IMR-90 (cell line): ENCODE measurements at regions not wholly inside any gene's neighbourhood (a gene's known extent, or its start where the extent isn't known, plus 50 kb on each side); places are given as distances from the start of the nearest gene placed in this dataset.
A peak's percentile ranks its signal among the peaks of the same experiment; 100 is the strongest.

Source experiments
- ATAC-seq: fragments of 200-7000 bp; cut with Tn5 transposase; 2 replicates; pipeline ENCODE4 v1.9.1; 2020; ENCODE audit warnings: low read depth, mild to moderate bottlenecking, moderate library complexity
- BruUV-seq: library from RNA; stranded (reverse); fragments of 400-500 nt; replicated peaks from 2 replicates; lab custom pipeline; 2021; lab: Mats Ljungman, UMichigan
- CTCF ChIA-PET: fragments of 300-600 bp; formaldehyde crosslinking; extraction: SDS; loops from one replicate; lab custom pipeline; 2021; ENCODE audit warnings: antibody characterized with exemption; lab: Yijun Ruan, JAX
- POLR2A ChIA-PET: fragments of 300-600 bp; sonication (Branson Sonifier 250); formaldehyde crosslinking; loops from one replicate; lab custom pipeline; 2022; ENCODE audit warnings: antibody characterized with exemption; ENCODE audit not compliant: unreplicated experiment; lab: Charles Lee
- DNase-seq: peaks from one replicate; pipeline ENCODE4 v3.0.0; 2013
- H2AFZ ChIP-seq: replicated peaks from 2 replicates; pipeline ENCODE3; 2013; ENCODE audit warnings: low read length, mild to moderate bottlenecking; ENCODE audit not compliant: poor library complexity
- H2AK5ac ChIP-seq: 2 replicates; pipeline ENCODE4 v1.6.1; 2013; ENCODE audit warnings: low read depth, low read length, inconsistent platforms
- H2AK9ac ChIP-seq: replicated peaks from 2 replicates; pipeline ENCODE3; 2013; ENCODE audit warnings: mild to moderate bottlenecking, low read depth, low read length, moderate library complexity; ENCODE audit not compliant: poor library complexity
- H2BK120ac ChIP-seq: 2 replicates; pipeline ENCODE4 v1.6.1; 2013; ENCODE audit warnings: low read depth, low read length, inconsistent platforms
- H2BK15ac ChIP-seq: 3 replicates; pipeline ENCODE4 v1.6.1; 2013; ENCODE audit warnings: low read depth, low read length, inconsistent platforms
- H2BK20ac ChIP-seq: 2 replicates; pipeline ENCODE4 v1.6.1; 2013; ENCODE audit warnings: low read depth, mild to moderate bottlenecking, inconsistent platforms, low read length, moderate library complexity
- H2BK5ac ChIP-seq: 2 replicates; pipeline ENCODE4 v1.6.1; 2013; ENCODE audit warnings: mild to moderate bottlenecking, low read depth, low read length, inconsistent platforms; ENCODE audit not compliant: poor library complexity, severe bottlenecking
- H3K14ac ChIP-seq: replicated peaks from 2 replicates; pipeline ENCODE4 v1.6.1; 2013; ENCODE audit warnings: low read depth, low read length, inconsistent platforms
- H3K18ac ChIP-seq: 2 replicates; pipeline ENCODE4 v1.6.1; 2013; ENCODE audit warnings: low read depth, low read length, control low read depth
- H3K23ac ChIP-seq: 2 replicates; pipeline ENCODE4 v1.6.1; 2013; ENCODE audit warnings: low read depth, low read length, inconsistent platforms
- H3K27ac ChIP-seq: 2 replicates; pipeline ENCODE4 v1.5.1; 2013; ENCODE audit warnings: mild to moderate bottlenecking, control low read depth, low read length; ENCODE audit not compliant: insufficient read depth
- H3K27me3 ChIP-seq: 2 replicates; pipeline ENCODE4 v1.6.1; 2013; ENCODE audit warnings: low read length; ENCODE audit not compliant: control insufficient read depth, insufficient read depth
- H3K36me3 ChIP-seq: 2 replicates; pipeline ENCODE4 v1.6.1; 2013; ENCODE audit warnings: low read length, mixed read lengths; ENCODE audit not compliant: control insufficient read depth, insufficient read depth
- H3K4ac ChIP-seq: 2 replicates; pipeline ENCODE4 v1.6.1; 2013; ENCODE audit warnings: low read depth, low read length, inconsistent platforms
- H3K4me1 ChIP-seq: 2 replicates; pipeline ENCODE4 v1.6.1; 2013; ENCODE audit warnings: low read length, mixed read lengths; ENCODE audit not compliant: control insufficient read depth, insufficient read depth
- H3K4me2 ChIP-seq: 2 replicates; pipeline ENCODE4 v1.6.1; 2013; ENCODE audit warnings: low read depth, mild to moderate bottlenecking, control low read depth, low read length, moderate library complexity
- H3K4me3 ChIP-seq: 2 replicates; pipeline ENCODE4 v1.5.1; 2013; ENCODE audit warnings: low read depth, mild to moderate bottlenecking, control low read depth, low read length, moderate library complexity; ENCODE audit not compliant: insufficient read depth
- H3K56ac ChIP-seq: 2 replicates; pipeline ENCODE4 v1.6.1; 2013; ENCODE audit warnings: low read length, inconsistent platforms; ENCODE audit not compliant: insufficient read depth; ENCODE audit errors: extremely low read depth
- H3K79me1 ChIP-seq, 2 experiments: 2 replicates each; pipeline ENCODE4 v1.6.1; 2013; ENCODE audit warnings: low read length in 2 of 2, inconsistent platforms in 1 of 2, low read depth in 1 of 2
- H3K9ac ChIP-seq: 2 replicates; pipeline ENCODE4 v1.6.1; 2013; ENCODE audit warnings: low read depth, low read length, control low read depth
- H3K9me1 ChIP-seq: 2 replicates; pipeline ENCODE4 v1.6.1; 2013; ENCODE audit warnings: low read length, inconsistent platforms; ENCODE audit not compliant: insufficient read depth
- H3K9me3 ChIP-seq: 2 replicates; pipeline ENCODE4 v1.6.1; 2013; ENCODE audit warnings: low read length; ENCODE audit not compliant: control insufficient read depth, insufficient read depth
- H4K20me1 ChIP-seq: 2 replicates; pipeline ENCODE4 v1.6.1; 2013; ENCODE audit warnings: low read length, inconsistent platforms; ENCODE audit not compliant: insufficient read depth
- H4K5ac ChIP-seq: 2 replicates; pipeline ENCODE4 v1.6.1; 2013; ENCODE audit warnings: mild to moderate bottlenecking, low read depth, low read length, control low read depth
- H4K8ac ChIP-seq, 2 experiments: 2 replicates each; pipeline ENCODE4 v1.6.1; 2013; ENCODE audit warnings: low read depth in 2 of 2, low read length in 2 of 2, control low read depth in 1 of 2, inconsistent platforms in 1 of 2
- H4K91ac ChIP-seq: 2 replicates; pipeline ENCODE4 v1.6.1; 2013; ENCODE audit warnings: low read depth, low read length, inconsistent platforms; ENCODE audit not compliant: insufficient read depth
- CEBPB ChIP-seq: IDR thresholded peaks from 2 replicates; pipeline ENCODE4 v1.6.1; 2012; ENCODE audit warnings: low read depth, low read length, improper control_type of control experiment
- RCOR1 ChIP-seq: IDR thresholded peaks from 2 replicates; pipeline ENCODE4 v1.6.1; 2012; ENCODE audit warnings: mild to moderate bottlenecking, low read length, improper control_type of control experiment; ENCODE audit not compliant: insufficient replicate concordance
- RFX5 ChIP-seq: IDR thresholded peaks from 2 replicates; pipeline ENCODE4 v1.8.0; 2012; ENCODE audit warnings: low read depth, mild to moderate bottlenecking, low read length, moderate library complexity
- WGBS, 2 experiments: methylation state at CpG; one replicate each; pipeline versions ENCODE4 v1.1.5 to v1.1.7; 2013; ENCODE audit warnings: missing lambda C conversion rate in 2 of 2; ENCODE audit not compliant: insufficient read length in 1 of 2; ENCODE audit errors: extremely low coverage in 2 of 2; 5-methylcytosine and 5-hydroxymethylcytosine counted together
- dilution Hi-C: fragments of 300-500 bp; cut with HindIII; formaldehyde crosslinking; loops from one replicate; pipeline ENCODE4 v1.14.3; 2018; ENCODE audit warnings: low sequenced_read_pairs; ENCODE audit not compliant: unreplicated experiment
- in situ Hi-C: fragments of 300-500 bp; cut with MboI; formaldehyde crosslinking; loops from 3 replicates; pipeline ENCODE4 v1.14.3; 2019; ENCODE audit warnings: low sequenced_read_pairs, inconsistent platforms, mixed read lengths
- intact Hi-C: fragments of 100-400 bp; cut with micrococcal nuclease; formaldehyde crosslinking; loops from 2 replicates; pipeline ENCODE4 v1.10.0; 2022

DNA sequence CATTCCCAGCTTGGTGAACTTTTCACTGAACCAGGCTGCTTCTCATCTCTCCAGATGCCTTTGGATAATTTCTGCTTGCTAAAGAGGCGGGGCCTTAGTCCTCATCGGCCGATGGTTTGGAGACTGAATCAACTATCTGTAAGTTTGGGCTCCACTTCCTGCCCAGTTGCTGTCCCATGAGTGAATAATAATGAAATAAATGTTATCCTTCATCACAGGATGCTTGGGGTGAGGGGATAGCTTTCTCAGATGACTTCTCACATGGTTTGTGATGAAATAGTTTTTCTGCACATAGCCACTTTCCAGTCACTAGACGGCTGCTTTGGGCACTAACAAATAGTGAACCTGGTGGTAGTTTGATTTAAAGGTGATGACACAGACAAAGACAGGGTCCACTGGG lies 376.6 kb upstream of the TRIB2 start:
- no CpG with 5 or more reads among the region's 4 CpGs for WGBS, 2 experiments
- CTCF ChIA-PET: no interaction called here
- peak; percentile 87 for DNase-seq

More for the DNA sequence above, 376.6 kb upstream of the TRIB2 start:
- dilution Hi-C loops: no loop called here
- Histone ChIP-seq H3K4ac (0 out of 2 replicates have a peak overlapping the region, but pooled peaks have one; percentile 66), H3K18ac (peak overlapping the region; percentile 87), H3K27ac (peak overlapping the region; percentile 25; the same call in 1 of the 2 replicates), H3K4me1 (peaks cover 3% of the 10 kb centered on the region), H2AFZ (peak overlapping the region; percentile 63), H2BK120ac (peak overlapping the region; percentile 78; the same call in 1 of the 2 replicates), H4K8ac (peak overlapping the region in 1 of 2 experiments; percentile 67; a peak in 2 of 4 replicates), H3K27me3 (no peaks in the 10 kb centered on the region), H3K9me1 (no peaks in the 10 kb centered on the region), H4K91ac (no peak overlapping the region), H4K5ac (peak overlapping the region; percentile 82), H3K36me3 (no peaks in the 10 kb centered on the region), H2AK9ac (no peak overlapping the region), H2AK5ac (no peak overlapping the region), H2BK15ac (0 out of 3 replicates have a peak overlapping the region, but pooled peaks have one; percentile 71), H3K79me1 (no peaks in the 10 kb centered on the region), H3K14ac (peak overlapping the region; percentile 81), H3K4me2 (peak overlapping the region; percentile 46; the same call in 1 of the 2 replicates), H3K23ac (peak overlapping the region; percentile 20; the same call in 1 of the 2 replicates), H2BK5ac (no peak overlapping the region), H2BK20ac (peak overlapping the region; percentile 42; the same call in 1 of the 2 replicates), H4K20me1 (no peaks in the 10 kb centered on the region), H3K9ac (no peak overlapping the region), H3K4me3 (no peak overlapping the region), H3K56ac (no peak overlapping the region), H3K9me3 (no peaks in the 10 kb centered on the region)
- POLR2A ChIA-PET: no interaction called here
- TF ChIP-seq RFX5 (no peak), CEBPB (peak; percentile 62; the same call in 1 of the 2 replicates), RCOR1 (no peak)
- intact Hi-C loops: no loop called here
- no TSS peak for BruUV-seq
- peak; percentile 91 for ATAC-seq
- in situ Hi-C loops: no loop called here
